DOHH2 (cell line): ENCODE measurements at regions not wholly inside any gene's neighbourhood (a gene's known extent, or its start where the extent isn't known, plus 50 kb on each side); places are given as distances from the start of the nearest gene placed in this dataset.

Experiments
- CTCF ChIP-seq: fragments of 200-600 bp; sonication (generic); IDR thresholded peaks from one replicate; pipeline ENCODE4 v1.5.1; 2014; ENCODE audit warnings: antibody characterized with exemption, mild to moderate bottlenecking, low read depth, low read length; ENCODE audit not compliant: poor library complexity, severe bottlenecking
- EZH2phosphoT487 ChIP-seq: fragments of 200-600 bp; sonication (generic); IDR thresholded peaks from 2 replicates; pipeline ENCODE4 v1.6.1; 2017; ENCODE audit warnings: borderline replicate concordance, mild to moderate bottlenecking, antibody characterized with exemption, low read length, moderate library complexity, mixed read lengths

DNA sequence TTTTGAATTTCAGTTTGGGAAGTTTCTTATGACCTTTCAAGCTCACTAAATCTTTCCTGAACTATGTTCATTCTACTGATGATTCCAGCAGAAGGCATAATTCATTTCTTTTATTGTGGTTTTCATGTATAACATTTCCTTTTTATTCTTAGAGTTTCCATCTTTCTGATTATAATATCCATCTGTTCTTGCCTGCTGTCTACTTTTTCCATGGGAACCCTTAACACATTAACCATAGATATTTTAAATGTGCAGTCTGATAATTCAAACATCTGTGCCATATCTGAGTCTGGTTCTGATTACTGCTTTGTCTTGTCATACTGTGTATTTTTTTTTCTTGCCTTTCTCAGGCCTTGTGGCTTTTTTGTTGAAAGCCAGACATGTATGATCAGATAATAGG lies 234.7 kb downstream of the COX7B2 start:
- no peak for TF ChIP-seq CTCF
- no peak for TF ChIP-seq EZH2phosphoT487
